H9 (cell line): ENCODE measurements at regions not wholly inside any gene's neighbourhood (a gene's known extent, or its start where the extent isn't known, plus 50 kb on each side); places are given as distances from the start of the nearest gene placed in this dataset.

Experiments
- DNase-seq: peaks from one replicate; pipeline ENCODE4 v3.0.0-alpha.2; 2017
- H2AFZ ChIP-seq: one replicate; pipeline ENCODE4 v1.6.1; 2013; ENCODE audit warnings: mild to moderate bottlenecking, low read length, control low read depth, moderate library complexity
- H2AK5ac ChIP-seq: 2 replicates; pipeline ENCODE4 v1.6.1; 2013; ENCODE audit warnings: low read length, control low read depth, mixed read lengths; ENCODE audit not compliant: insufficient read length
- H2BK120ac ChIP-seq: one replicate; pipeline ENCODE4 v1.6.1; 2013; ENCODE audit warnings: low read depth, mild to moderate bottlenecking, low read length, control low read depth, inconsistent platforms; ENCODE audit not compliant: poor library complexity, severe bottlenecking
- H2BK12ac ChIP-seq: 2 replicates; pipeline ENCODE4 v1.6.1; 2013; ENCODE audit warnings: low read length, control low read depth, mixed read lengths, low read depth; ENCODE audit not compliant: insufficient read length
- H2BK15ac ChIP-seq: 2 replicates; pipeline ENCODE4 v1.6.1; 2013; ENCODE audit warnings: low read depth, low read length, control low read depth
- H2BK20ac ChIP-seq: one replicate; pipeline ENCODE4 v1.6.1; 2013; ENCODE audit warnings: low read depth, mild to moderate bottlenecking, low read length, control low read depth, inconsistent platforms; ENCODE audit not compliant: poor library complexity, severe bottlenecking
- H2BK5ac ChIP-seq: 2 replicates; pipeline ENCODE4 v1.6.1; 2013; ENCODE audit warnings: low read length, control low read depth, mixed read lengths; ENCODE audit not compliant: insufficient read length
- H3K14ac ChIP-seq: 2 replicates; pipeline ENCODE4 v1.6.1; 2013; ENCODE audit warnings: low read length, control low read depth; ENCODE audit not compliant: insufficient read depth
- H3K18ac ChIP-seq: 2 replicates; pipeline ENCODE4 v1.6.1; 2013; ENCODE audit warnings: low read depth, mild to moderate bottlenecking, mixed read lengths, low read length, control low read depth; ENCODE audit not compliant: insufficient read length
- H3K23ac ChIP-seq: 2 replicates; pipeline ENCODE4 v1.6.1; 2013; ENCODE audit warnings: low read length, control low read depth, mixed read lengths, low read depth; ENCODE audit not compliant: insufficient read length
- H3K23me2 ChIP-seq: 2 replicates; pipeline ENCODE4 v1.6.1; 2013; ENCODE audit warnings: low read depth, mild to moderate bottlenecking, mixed read lengths, low read length, control low read depth; ENCODE audit not compliant: insufficient read length, poor library complexity, severe bottlenecking
- H3K27ac ChIP-seq: 2 replicates; pipeline ENCODE4 v1.5.1; 2013; ENCODE audit warnings: low read length, control low read depth, mixed read lengths, low read depth; ENCODE audit not compliant: insufficient read length
- H3K27me3 ChIP-seq: 2 replicates; pipeline ENCODE4 v1.6.1; 2013; ENCODE audit warnings: low read length, control low read depth, inconsistent platforms; ENCODE audit not compliant: insufficient read depth
- H3K4ac ChIP-seq: 2 replicates; pipeline ENCODE4 v1.6.1; 2013; ENCODE audit warnings: low read depth, mild to moderate bottlenecking, control low read depth, inconsistent platforms, low read length, moderate library complexity
- H3K4me1 ChIP-seq: 2 replicates; pipeline ENCODE4 v1.6.1; 2013; ENCODE audit warnings: low read length, control low read depth, inconsistent platforms; ENCODE audit not compliant: insufficient read depth
- H3K4me2 ChIP-seq: 2 replicates; pipeline ENCODE4 v1.6.1; 2013; ENCODE audit warnings: low read length, control low read depth, mixed read lengths; ENCODE audit not compliant: insufficient read length, insufficient read depth
- H3K56ac ChIP-seq: 2 replicates; pipeline ENCODE4 v1.6.1; 2013; ENCODE audit warnings: low read depth, mild to moderate bottlenecking, mixed read lengths, low read length, control low read depth; ENCODE audit not compliant: insufficient read length
- H3K79me1 ChIP-seq: 2 replicates; pipeline ENCODE4 v1.6.1; 2013; ENCODE audit warnings: low read depth, mild to moderate bottlenecking, moderate library complexity, low read length, control low read depth, inconsistent platforms; ENCODE audit not compliant: insufficient read depth, poor library complexity, severe bottlenecking
- H3K79me2 ChIP-seq: 2 replicates; pipeline ENCODE4 v1.6.1; 2013; ENCODE audit warnings: low read length, control low read depth, inconsistent platforms; ENCODE audit not compliant: insufficient read depth
- H3K9ac ChIP-seq: 2 replicates; pipeline ENCODE4 v1.6.1; 2013; ENCODE audit warnings: low read length, control low read depth, mixed read lengths; ENCODE audit not compliant: insufficient read length; ENCODE audit errors: extremely low read depth
- H3K9me3 ChIP-seq: one replicate; pipeline ENCODE4 v1.6.1; 2013; ENCODE audit warnings: low read depth, low read length, inconsistent platforms; ENCODE audit not compliant: control insufficient read depth
- H3T11ph ChIP-seq: one replicate; pipeline ENCODE4 v1.6.1; 2013; ENCODE audit warnings: mild to moderate bottlenecking, low read length, control low read depth, inconsistent platforms
- H4K20me1 ChIP-seq: one replicate; pipeline ENCODE4 v1.6.1; 2013; ENCODE audit not compliant: control insufficient read depth, insufficient read length, insufficient read depth
- H4K5ac ChIP-seq: 2 replicates; pipeline ENCODE4 v1.6.1; 2013; ENCODE audit warnings: low read depth, mild to moderate bottlenecking, mixed read lengths, low read length, control low read depth; ENCODE audit not compliant: insufficient read length
- H4K8ac ChIP-seq: replicated peaks from 2 replicates; pipeline ENCODE4 v1.6.1; 2013; ENCODE audit warnings: low read length, control low read depth, mixed read lengths, low read depth; ENCODE audit not compliant: insufficient read length
- H4K91ac ChIP-seq: 2 replicates; pipeline ENCODE4 v1.6.1; 2013; ENCODE audit warnings: low read depth, mild to moderate bottlenecking, moderate library complexity, mixed read lengths, low read length, control low read depth; ENCODE audit not compliant: insufficient read length
- H3K27ac Mint-ChIP-seq, 3 experiments: 2 replicates in 2 of 3; 3 replicates in 1 of 3; pipeline ENCODE4 v1.8.0; 2020 to 2021; ENCODE audit warnings: mixed read lengths in 3 of 3, mild to moderate bottlenecking in 1 of 3, moderate library complexity in 1 of 3
- H3K27me3 Mint-ChIP-seq: 2 replicates; pipeline ENCODE4 v1.8.0; 2021; ENCODE audit warnings: low read depth, mild to moderate bottlenecking, moderate library complexity, mixed read lengths
- H3K36me3 Mint-ChIP-seq, 3 experiments: 2 replicates in 2 of 3; 3 replicates in 1 of 3; pipeline ENCODE4 v1.8.0; 2020 to 2021; ENCODE audit warnings: low read depth in 3 of 3, mixed read lengths in 3 of 3; ENCODE audit not compliant: insufficient read depth in 1 of 3
- H3K4me1 Mint-ChIP-seq, 2 experiments: 2 replicates each; pipeline ENCODE4 v1.8.0; 2020; ENCODE audit warnings: mixed read lengths in 2 of 2
- H3K4me3 Mint-ChIP-seq, 2 experiments: 2 replicates in 1 of 2; 3 replicates in 1 of 2; pipeline ENCODE4 v1.8.0; 2020 to 2021; ENCODE audit warnings: mild to moderate bottlenecking in 2 of 2, mixed read lengths in 2 of 2, moderate library complexity in 1 of 2
- H3K9me3 Mint-ChIP-seq, 2 experiments: 2 replicates in 1 of 2; 3 replicates in 1 of 2; pipeline ENCODE4 v1.8.0; 2020; ENCODE audit warnings: mild to moderate bottlenecking in 2 of 2, mixed read lengths in 2 of 2, moderate library complexity in 1 of 2
- CTCF ChIP-seq: fragments of 200-600 bp; sonication (generic); conservative IDR thresholded peaks from 3 replicates; pipeline ENCODE4 v1.8.0; 2021; ENCODE audit warnings: antibody characterized with exemption, mild to moderate bottlenecking
- WGBS: extraction: QIAGEN DNeasy Blood & Tissue Kit; methylation state at CpG from one replicate; pipeline ENCODE4 v1.1.7; 2013; ENCODE audit warnings: missing lambda C conversion rate, low lambda C conversion rate, mixed read lengths; ENCODE audit not compliant: insufficient read length; ENCODE audit errors: extremely low coverage; 5-methylcytosine and 5-hydroxymethylcytosine counted together

GRCh38 chr2:105175231-105175630, 66.3 kb upstream of the GPR45 start:
- no peak overlapping the region; a peak in 1 of 7 replicates for H3K27ac Mint-ChIP-seq
- no peak overlapping the region for H2BK12ac ChIP-seq
- no peak overlapping the region for H2BK15ac ChIP-seq
- H3K18ac ChIP-seq, result no peak overlapping the region
- no peak overlapping the region for H3K56ac ChIP-seq
- no peaks in the 10 kb centered on the region for H3K79me1 ChIP-seq
- no peak for DNase-seq
- H3K9ac ChIP-seq, result no peak overlapping the region
- no peaks in the 10 kb centered on the region; the same call in 1 of the 2 replicates for H3K27me3 ChIP-seq
- H3K9me3 ChIP-seq, result no peaks in the 10 kb centered on the region
- no peak overlapping the region for H2BK120ac ChIP-seq
- H3K14ac ChIP-seq, result no peak overlapping the region
- no peak overlapping the region for H3K4ac ChIP-seq
- H3K23me2 ChIP-seq, result no peaks in the 10 kb centered on the region
- no CpG with 5 or more reads among the region's 4 CpGs for WGBS
- no peak overlapping the region; a peak in 1 of 5 replicates for H3K4me3 Mint-ChIP-seq
- no peaks in the 10 kb centered on the region for H4K20me1 ChIP-seq
- no peak overlapping the region for H4K91ac ChIP-seq
- no peak overlapping the region for H4K5ac ChIP-seq
- peaks cover 0 to 5% (median 4%) of the 10 kb centered on the region in 3 experiments; a peak in 1 of 7 replicates for H3K36me3 Mint-ChIP-seq
- no peak overlapping the region for H2AK5ac ChIP-seq
- peaks cover 2% of the 10 kb centered on the region; the same call in 1 of the 2 replicates for H3K4me1 ChIP-seq
- peaks cover 82% of the 10 kb centered on the region for H3K27me3 Mint-ChIP-seq
- H3T11ph ChIP-seq, result no peak overlapping the region
- H3K4me2 ChIP-seq, result no peak overlapping the region
- no peak overlapping the region for H2BK20ac ChIP-seq
- H3K79me2 ChIP-seq, result no peaks in the 10 kb centered on the region
- no peak overlapping the region for H3K27ac ChIP-seq
- peaks cover 6% of the 10 kb centered on the region in 2 experiments for H3K9me3 Mint-ChIP-seq
- peaks cover 20 to 27% of the 10 kb centered on the region in 2 experiments for H3K4me1 Mint-ChIP-seq
- H2AFZ ChIP-seq, result no peak overlapping the region
- no peak overlapping the region for H4K8ac ChIP-seq
- no peak overlapping the region for H2BK5ac ChIP-seq
- H3K23ac ChIP-seq, result no peak overlapping the region
- TF ChIP-seq CTCF, result no peak
